HG02798 (cell line): ENCODE measurements at regions not wholly inside any gene's neighbourhood (a gene's known extent, or its start where the extent isn't known, plus 50 kb on each side); places are given as distances from the start of the nearest gene placed in this dataset.
"Not testable (repeated sequence)": the region's sequence is repeated elsewhere in the genome, so short reads cannot be mapped to it uniquely, and the experiment has no call there.

ENCODE experiments used
- ATAC-seq: cut with Tn5 transposase; IDR thresholded peaks from one replicate; pipeline ENCODE4 v1.9.1; 2021; ENCODE audit warnings: mild to moderate bottlenecking; ENCODE audit not compliant: unreplicated experiment, poor library complexity

- ATAC-seq, result no peak
These were observed 543.9 kb upstream of the LINC00305 start for GRCh38 chr18:64692826-64693225.

GRCh38 chr18:64679121-64679520 is 530.2 kb upstream of the LINC00305 start:
- ATAC-seq, result no peak

GRCh38 chr18:64678048-64678447 is 529.2 kb upstream of the LINC00305 start:
- no peak for ATAC-seq

- ATAC-seq, result no peak
These were observed 525.8 kb upstream of the LINC00305 start for GRCh38 chr18:64674694-64675093.

GRCh38 chr18:64671293-64671692 is 522.4 kb upstream of the LINC00305 start:
- ATAC-seq, result not testable (repeated sequence)

- no peak for ATAC-seq
These were observed 519.6 kb upstream of the LINC00305 start for GRCh38 chr18:64668461-64668962.

- ATAC-seq, result no peak
These were observed 514.2 kb upstream of the LINC00305 start for GRCh38 chr18:64663086-64663485.

GRCh38 chr18:64659196-64659595 is 510.3 kb upstream of the LINC00305 start:
- no peak for ATAC-seq

- ATAC-seq, result no peak
These were observed 504.2 kb upstream of the LINC00305 start for GRCh38 chr18:64653068-64653467.

GRCh38 chr18:64650068-64650467 is 501.2 kb upstream of the LINC00305 start:
- no peak for ATAC-seq

- ATAC-seq, result no peak
These were observed 496.9 kb upstream of the LINC00305 start for GRCh38 chr18:64645753-64646152.

- ATAC-seq, result no peak
These were observed 490.6 kb upstream of the LINC00305 start for GRCh38 chr18:64639536-64639935.

GRCh38 chr18:64620971-64621560 is 472.2 kb upstream of the LINC00305 start:
- ATAC-seq, result no peak

GRCh38 chr18:64618390-64618789 is 469.5 kb upstream of the LINC00305 start:
- ATAC-seq, result no peak

GRCh38 chr18:64615021-64615420 is 466.1 kb upstream of the LINC00305 start:
- ATAC-seq, result no peak

GRCh38 chr18:64614446-64614845 is 465.6 kb upstream of the LINC00305 start:
- no peak for ATAC-seq

- no peak for ATAC-seq
These were observed 443.4 kb upstream of the LINC00305 start for GRCh38 chr18:64592246-64592645.

- no peak for ATAC-seq
These were observed 440.1 kb upstream of the LINC00305 start for GRCh38 chr18:64589000-64589399.

GRCh38 chr18:64566456-64566855 is 417.6 kb upstream of the LINC00305 start:
- ATAC-seq, result no peak

- no peak for ATAC-seq
These were observed 413.8 kb upstream of the LINC00305 start for GRCh38 chr18:64562651-64563050.

- ATAC-seq, result no peak
These were observed 397.6 kb upstream of the LINC00305 start for GRCh38 chr18:64546451-64546850.

GRCh38 chr18:64539847-64540246 is 391.0 kb upstream of the LINC00305 start:
- no peak for ATAC-seq

- no peak for ATAC-seq
These were observed 379.8 kb upstream of the LINC00305 start for GRCh38 chr18:64528646-64529045.
